GM23248 (cell line): ENCODE measurements at regions not wholly inside any gene's neighbourhood (a gene's known extent, or its start where the extent isn't known, plus 50 kb on each side); places are given as distances from the start of the nearest gene placed in this dataset.

Source experiments
- EZH2 ChIP-seq: fragments of 200-600 bp; sonication (generic); IDR thresholded peaks from 2 replicates; pipeline ENCODE4 v1.6.1; 2018; ENCODE audit warnings: antibody characterized with exemption, mild to moderate bottlenecking; ENCODE audit not compliant: insufficient read depth, poor library complexity, severe bottlenecking
- EZH2phosphoT487 ChIP-seq: fragments of 200-600 bp; sonication (generic); IDR thresholded peaks from 2 replicates; pipeline ENCODE4 v1.6.1; 2018; ENCODE audit warnings: antibody characterized with exemption, moderate library complexity, mild to moderate bottlenecking, low read depth; ENCODE audit not compliant: insufficient read depth

DNA sequence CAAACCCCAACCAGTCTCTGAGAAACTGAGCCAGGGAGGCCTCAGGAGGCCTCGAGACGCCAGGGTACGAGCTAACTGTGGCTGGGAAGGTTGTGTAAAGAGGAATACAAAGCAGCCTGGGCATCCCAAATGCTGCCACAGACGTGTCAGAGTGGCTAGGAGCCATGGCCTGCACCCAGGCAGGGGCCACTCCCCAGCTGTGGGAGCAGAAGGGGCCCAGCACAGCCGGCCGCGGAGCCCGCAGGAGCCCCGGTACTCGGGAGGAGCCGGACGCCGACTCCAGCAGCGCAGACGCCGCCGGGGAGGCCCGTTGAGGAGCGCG is 349.8 kb upstream of the B3GAT1 start:
- no peak for TF ChIP-seq EZH2
- no peak for TF ChIP-seq EZH2phosphoT487
